ENCODE measurements at regions not wholly inside any gene's neighbourhood (a gene's known extent, or its start where the extent isn't known, plus 50 kb on each side); places are given as distances from the start of the nearest gene placed in this dataset.

DNA sequence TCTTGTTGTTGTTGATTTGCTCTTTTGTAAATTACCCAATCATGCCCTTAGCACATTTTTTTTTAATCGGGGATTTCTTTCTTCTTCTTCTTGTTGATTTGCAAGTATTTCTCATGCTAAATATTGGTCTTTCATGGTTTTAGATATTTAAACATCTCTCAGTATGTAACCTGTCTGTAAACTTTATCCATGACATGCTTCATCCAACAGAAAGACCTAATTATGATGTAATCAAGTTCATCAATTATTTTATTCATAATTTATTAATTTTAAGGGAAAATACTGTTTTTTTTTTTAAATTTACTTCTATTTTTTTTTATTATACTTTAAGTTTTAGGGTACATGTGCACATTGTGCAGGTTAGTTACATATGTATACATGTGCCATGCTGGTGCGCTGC lies 69.8 kb downstream of the TNFSF18 start:
- TF ChIP-seq, protein P1, sequence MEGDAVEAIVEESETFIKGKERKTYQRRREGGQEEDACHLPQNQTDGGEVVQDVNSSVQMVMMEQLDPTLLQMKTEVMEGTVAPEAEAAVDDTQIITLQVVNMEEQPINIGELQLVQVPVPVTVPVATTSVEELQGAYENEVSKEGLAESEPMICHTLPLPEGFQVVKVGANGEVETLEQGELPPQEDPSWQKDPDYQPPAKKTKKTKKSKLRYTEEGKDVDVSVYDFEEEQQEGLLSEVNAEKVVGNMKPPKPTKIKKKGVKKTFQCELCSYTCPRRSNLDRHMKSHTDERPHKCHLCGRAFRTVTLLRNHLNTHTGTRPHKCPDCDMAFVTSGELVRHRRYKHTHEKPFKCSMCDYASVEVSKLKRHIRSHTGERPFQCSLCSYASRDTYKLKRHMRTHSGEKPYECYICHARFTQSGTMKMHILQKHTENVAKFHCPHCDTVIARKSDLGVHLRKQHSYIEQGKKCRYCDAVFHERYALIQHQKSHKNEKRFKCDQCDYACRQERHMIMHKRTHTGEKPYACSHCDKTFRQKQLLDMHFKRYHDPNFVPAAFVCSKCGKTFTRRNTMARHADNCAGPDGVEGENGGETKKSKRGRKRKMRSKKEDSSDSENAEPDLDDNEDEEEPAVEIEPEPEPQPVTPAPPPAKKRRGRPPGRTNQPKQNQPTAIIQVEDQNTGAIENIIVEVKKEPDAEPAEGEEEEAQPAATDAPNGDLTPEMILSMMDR (conservative IDR thresholded peaks at IDR 0.05; ENCODE audit: control insufficient read depth, insufficient read depth, low read depth, low read length), result no peak
- no peak overlapping the region for H3K4me3 ChIP-seq (ENCODE audit: control insufficient read depth, low read depth, low read length)
- DNase-seq (ENCODE audit: low read depth), result no peak
